Fibroblast of lung (primary cell): ENCODE measurements at regions not wholly inside any gene's neighbourhood (a gene's known extent, or its start where the extent isn't known, plus 50 kb on each side); places are given as distances from the start of the nearest gene placed in this dataset.

Experiments
- CTCF ChIP-seq, 2 donors: IDR thresholded peaks in 1 of 2; conservative IDR thresholded peaks in 1 of 2; 1 replicate in 1 of 2; 2 replicates in 1 of 2; pipeline ENCODE4 v1.5.1; 2011 to 2012; ENCODE audit warnings: low read length in 2 of 2, control low read depth in 1 of 2, inconsistent platforms in 1 of 2, low read depth in 1 of 2, mild to moderate bottlenecking in 1 of 2
- EZH2 ChIP-seq: IDR thresholded peaks from 2 replicates; pipeline ENCODE4 v1.5.1; 2012; ENCODE audit warnings: low read length, control low read depth, mild to moderate bottlenecking; ENCODE audit errors: missing control alignments

- no peak for TF ChIP-seq CTCF (conservative IDR thresholded peaks at IDR 0.05 in 1 of 2, IDR thresholded peaks at IDR 0.05 in 1 of 2; ENCODE audit: low read depth in 1 of 2, low read length in 2 of 2)
- TF ChIP-seq EZH2: no peak
Observed at GRCh38 chr3:6439824-6440223, 421.1 kb upstream of the GRM7 start.
